KOPT-K1 (cell line): ENCODE measurements at regions not wholly inside any gene's neighbourhood (a gene's known extent, or its start where the extent isn't known, plus 50 kb on each side); places are given as distances from the start of the nearest gene placed in this dataset.

Experiments
- H3K27ac ChIP-seq: fragments of 200-600 bp; sonication (generic); 2 replicates; pipeline ENCODE4 v1.5.1; 2016; ENCODE audit warnings: antibody characterized with exemption, mild to moderate bottlenecking, low read depth, low read length; ENCODE audit not compliant: poor library complexity, severe bottlenecking
- H3K36me3 ChIP-seq: fragments of 200-600 bp; sonication (generic); 2 replicates; pipeline ENCODE4 v1.5.1; 2017; ENCODE audit warnings: antibody characterized with exemption, mild to moderate bottlenecking, low read length, moderate library complexity; ENCODE audit not compliant: insufficient read depth
- H3K9me3 ChIP-seq: fragments of 200-600 bp; sonication (generic); 2 replicates; pipeline ENCODE4 v1.5.1; 2017; ENCODE audit warnings: antibody characterized with exemption, low read length, mild to moderate bottlenecking; ENCODE audit not compliant: insufficient read depth, poor library complexity, severe bottlenecking

DNA sequence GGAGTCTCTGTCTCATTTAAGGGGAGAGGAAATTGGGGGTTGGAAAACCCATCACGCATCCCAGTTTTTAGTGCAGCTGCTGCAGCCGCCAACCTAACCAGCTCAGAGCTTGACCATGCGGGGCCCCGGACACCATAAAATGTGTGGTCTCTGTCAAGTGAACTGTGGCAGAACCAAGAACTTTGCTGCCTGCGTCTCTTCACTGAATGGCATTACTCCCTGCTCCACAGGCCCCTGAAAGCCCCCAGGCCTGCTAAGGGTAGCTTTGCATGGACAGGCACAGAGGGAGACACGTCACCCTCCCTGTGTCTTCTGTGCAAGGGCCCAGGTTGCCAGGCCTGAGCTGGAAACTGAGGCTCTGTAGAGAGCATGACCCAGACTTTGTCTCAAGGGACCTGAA, 144.6 kb upstream of the GPR26 start:
- H3K9me3 ChIP-seq: no peaks in the 10 kb centered on the region
- no peaks in the 10 kb centered on the region for H3K36me3 ChIP-seq
- no peak overlapping the region for H3K27ac ChIP-seq

DNA sequence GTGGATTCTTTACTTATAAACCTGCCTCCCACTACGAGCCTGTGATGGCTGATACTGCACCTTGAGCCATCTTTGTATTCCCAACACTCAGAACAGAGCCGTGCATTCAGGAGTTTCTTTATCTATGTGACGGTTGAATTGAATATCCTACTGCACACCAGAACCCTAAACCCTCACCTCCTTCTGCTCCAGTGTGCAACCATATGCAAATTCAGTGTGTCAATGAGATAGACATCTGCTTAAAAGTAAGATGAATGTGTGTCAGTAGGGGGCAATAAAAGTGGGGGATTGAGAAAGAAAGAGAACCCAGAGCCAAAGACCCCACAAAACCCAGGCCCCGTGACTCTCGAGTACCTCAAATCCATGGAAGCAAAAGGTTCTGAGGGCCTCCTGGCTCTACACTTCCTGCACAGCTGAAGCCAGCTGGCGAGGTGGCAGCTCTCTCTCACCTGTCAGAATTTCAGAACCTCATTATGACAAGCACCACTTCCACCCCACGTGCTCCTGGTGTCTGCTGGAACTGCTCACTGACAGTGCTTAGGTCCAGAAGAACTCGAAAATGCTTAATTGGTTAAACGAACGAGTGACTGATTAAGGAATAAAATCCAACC, 143.3 kb upstream of the GPR26 start:
- H3K27ac ChIP-seq: no peak overlapping the region
- no peaks in the 10 kb centered on the region for H3K9me3 ChIP-seq
- no peaks in the 10 kb centered on the region for H3K36me3 ChIP-seq

GRCh38 chr10:123523833-123524232, 142.3 kb upstream of the GPR26 start:
- Histone ChIP-seq H3K27ac (no peak overlapping the region), H3K9me3 (no peaks in the 10 kb centered on the region), H3K36me3 (no peaks in the 10 kb centered on the region)

GRCh38 chr10:123526356-123527064, 139.6 kb upstream of the GPR26 start:
- Histone ChIP-seq H3K36me3 (no peaks in the 10 kb centered on the region), H3K27ac (no peak overlapping the region), H3K9me3 (peaks cover 3% of the 10 kb centered on the region)

- Histone ChIP-seq H3K27ac (no peak overlapping the region), H3K9me3 (peaks cover 9% of the 10 kb centered on the region), H3K36me3 (no peaks in the 10 kb centered on the region)
Observed at GRCh38 chr10:123527151-123527550, 139.0 kb upstream of the GPR26 start.

- H3K27ac ChIP-seq: no peak overlapping the region
Observed at GRCh38 chr10:123529146-123529760, 136.9 kb upstream of the GPR26 start.

DNA sequence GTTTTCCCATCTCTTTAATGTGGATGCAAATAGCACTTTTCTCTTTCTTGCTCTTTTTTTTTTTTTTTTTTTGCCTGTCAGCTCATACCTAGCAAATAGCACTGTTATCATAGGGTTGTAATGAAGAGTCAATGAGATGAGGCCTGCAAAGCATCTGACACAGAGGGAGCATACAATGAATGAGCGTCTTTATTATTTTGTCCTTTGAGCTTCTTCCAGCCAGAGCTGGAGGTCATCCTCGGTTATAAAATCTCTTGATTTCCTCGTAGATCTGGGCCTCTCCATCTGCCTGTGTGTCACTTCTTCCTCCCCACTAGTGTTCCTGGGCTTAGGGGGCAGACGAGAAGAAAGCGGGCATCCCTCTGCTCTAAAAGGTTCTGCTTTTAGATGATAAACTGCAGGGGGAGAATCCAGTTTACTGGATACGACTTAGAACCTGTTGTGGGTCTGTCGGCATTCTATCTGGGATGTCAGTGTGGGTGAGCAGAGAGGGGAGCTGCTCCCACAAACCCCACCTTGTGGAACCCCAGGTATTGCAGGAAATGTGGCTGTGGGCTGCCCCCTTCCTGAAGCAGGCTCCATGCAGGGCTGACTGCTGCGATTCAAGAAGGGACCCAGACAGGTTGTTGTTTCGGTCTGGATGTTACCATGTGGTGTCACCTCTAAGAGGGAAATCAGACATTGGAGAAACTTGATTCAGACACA, 135.8 kb upstream of the GPR26 start:
- H3K27ac ChIP-seq: no peak overlapping the region
- H3K36me3 ChIP-seq: no peaks in the 10 kb centered on the region
- peaks cover 10% of the 10 kb centered on the region for H3K9me3 ChIP-seq

More at GRCh38 chr10:123529146-123529760, 136.9 kb upstream of the GPR26 start:
- peaks cover 10% of the 10 kb centered on the region for H3K9me3 ChIP-seq
- H3K36me3 ChIP-seq: no peaks in the 10 kb centered on the region

GRCh38 chr10:123535386-123535785, 130.8 kb upstream of the GPR26 start:
- H3K27ac ChIP-seq: no peak overlapping the region

GRCh38 chr10:123536176-123536845, 129.8 kb upstream of the GPR26 start:
- peaks cover 9% of the 10 kb centered on the region for H3K9me3 ChIP-seq
- H3K27ac ChIP-seq: no peak overlapping the region
- no peaks in the 10 kb centered on the region for H3K36me3 ChIP-seq

More at GRCh38 chr10:123535386-123535785, 130.8 kb upstream of the GPR26 start:
- Histone ChIP-seq H3K36me3 (no peaks in the 10 kb centered on the region), H3K9me3 (peaks cover 10% of the 10 kb centered on the region)

DNA sequence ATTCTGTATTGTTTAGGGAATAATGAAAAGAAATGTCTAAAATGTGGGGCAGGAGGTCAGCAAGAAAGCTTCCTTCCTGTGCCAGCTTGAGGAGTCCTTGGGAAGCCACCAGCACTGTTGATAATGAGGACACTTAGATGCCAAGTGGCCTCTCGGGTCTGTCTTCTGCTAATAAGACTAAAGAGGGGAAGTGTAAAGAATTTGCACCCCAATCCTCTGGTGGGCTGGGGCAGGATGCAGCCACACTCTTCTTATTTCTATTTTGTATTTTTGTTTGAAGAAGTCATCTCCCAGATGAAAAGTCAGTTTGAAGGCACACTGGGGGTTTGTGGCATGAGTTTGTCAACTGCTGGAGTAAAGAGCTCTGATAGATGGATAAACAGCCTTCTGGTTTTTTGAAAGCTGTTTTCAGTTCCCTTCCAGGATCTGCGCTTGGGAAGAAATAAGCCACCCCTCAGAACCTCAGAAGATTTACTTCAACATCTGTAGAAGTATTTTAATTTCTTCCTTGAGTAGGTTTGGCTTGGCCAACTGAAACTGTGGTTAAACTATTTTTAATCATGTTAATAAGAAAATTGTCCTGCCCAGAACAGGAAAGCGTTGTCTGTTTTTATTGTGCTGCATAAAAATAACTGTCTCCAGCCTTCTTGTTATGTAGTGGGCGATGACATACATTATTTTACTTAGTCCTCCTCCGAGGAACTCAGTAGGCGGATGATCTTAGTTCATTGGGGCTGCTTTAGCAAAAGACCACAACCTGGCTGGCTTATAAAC, 128.8 kb upstream of the GPR26 start:
- H3K27ac ChIP-seq: no peak overlapping the region
- no peaks in the 10 kb centered on the region for H3K9me3 ChIP-seq
- no peaks in the 10 kb centered on the region for H3K36me3 ChIP-seq

- no peak overlapping the region for H3K27ac ChIP-seq
Observed at GRCh38 chr10:123538401-123539320, 127.5 kb upstream of the GPR26 start.

GRCh38 chr10:123544986-123545385, 121.2 kb upstream of the GPR26 start:
- Histone ChIP-seq H3K9me3 (peaks cover 14% of the 10 kb centered on the region), H3K36me3 (no peaks in the 10 kb centered on the region), H3K27ac (no peak overlapping the region)

More at GRCh38 chr10:123538401-123539320, 127.5 kb upstream of the GPR26 start:
- H3K9me3 ChIP-seq: no peaks in the 10 kb centered on the region
- H3K36me3 ChIP-seq: no peaks in the 10 kb centered on the region

DNA sequence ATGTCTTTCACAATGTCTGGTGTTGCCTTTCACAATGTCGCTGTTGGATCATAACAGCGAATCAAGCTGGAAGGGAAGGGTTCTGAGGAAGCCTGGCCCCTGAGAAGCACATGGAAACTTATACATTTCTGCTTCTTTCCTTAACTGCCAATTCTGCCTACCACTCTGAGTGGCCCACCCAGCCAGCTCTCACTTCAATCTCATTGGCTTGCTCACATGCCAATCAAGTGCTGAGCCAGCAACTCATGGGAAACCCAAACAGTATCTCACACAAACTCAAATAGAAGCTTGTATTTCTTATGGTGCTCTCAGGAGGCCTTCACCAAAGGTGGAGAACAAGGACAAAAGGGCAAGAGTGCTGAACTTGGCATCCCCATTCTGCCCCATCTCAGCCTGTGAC, 117.4 kb upstream of the GPR26 start:
- H3K9me3 ChIP-seq: peaks cover 14% of the 10 kb centered on the region
- H3K27ac ChIP-seq: no peak overlapping the region
- no peaks in the 10 kb centered on the region for H3K36me3 ChIP-seq
